Activated gamma-delta T cell (primary cell): ENCODE measurements at regions not wholly inside any gene's neighbourhood (a gene's known extent, or its start where the extent isn't known, plus 50 kb on each side); places are given as distances from the start of the nearest gene placed in this dataset.

ENCODE experiments used
- DNase-seq: peaks from one replicate; lab custom pipeline; 2025; lab: John Stamatoyannopoulos, UW

DNA sequence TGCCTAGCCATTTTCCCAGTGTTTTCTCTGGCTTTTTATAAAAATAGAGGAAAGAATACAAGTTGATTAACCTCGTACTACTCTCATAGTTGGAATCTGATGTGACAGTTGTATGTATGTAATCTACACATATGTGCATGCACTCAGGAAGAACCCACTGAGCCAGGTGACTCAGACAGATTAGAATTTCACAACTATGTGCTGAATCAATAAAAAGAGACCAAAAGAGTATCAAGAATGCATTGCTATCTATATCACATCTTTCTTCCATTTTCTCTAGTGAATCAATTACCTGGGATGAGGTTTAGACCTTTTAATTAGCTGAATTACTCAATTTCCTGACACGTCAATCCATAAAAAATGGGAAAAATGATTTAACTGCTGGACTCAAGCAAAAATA, 319.3 kb upstream of the ATP10A start:
- no peak for DNase-seq

DNA sequence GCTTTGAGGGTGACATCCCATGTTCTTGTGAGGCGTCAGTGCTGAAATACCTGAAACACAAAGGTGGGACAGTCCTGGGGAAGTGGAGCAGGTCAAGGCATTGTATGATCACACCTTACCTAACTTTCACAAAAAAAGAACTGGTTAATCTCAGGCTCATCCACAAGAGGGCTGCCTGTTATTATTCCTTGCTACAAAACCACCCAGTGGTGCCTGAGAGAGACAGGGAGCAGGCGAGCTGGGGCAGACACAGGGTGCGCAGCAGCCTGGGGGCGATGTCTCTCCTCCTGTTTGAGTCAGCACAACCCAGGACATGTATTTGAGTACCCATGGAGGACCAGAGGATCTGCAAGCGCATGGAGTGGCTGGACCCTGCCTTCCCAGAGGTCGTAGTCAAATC, 316.8 kb upstream of the ATP10A start:
- no peak for DNase-seq

DNA sequence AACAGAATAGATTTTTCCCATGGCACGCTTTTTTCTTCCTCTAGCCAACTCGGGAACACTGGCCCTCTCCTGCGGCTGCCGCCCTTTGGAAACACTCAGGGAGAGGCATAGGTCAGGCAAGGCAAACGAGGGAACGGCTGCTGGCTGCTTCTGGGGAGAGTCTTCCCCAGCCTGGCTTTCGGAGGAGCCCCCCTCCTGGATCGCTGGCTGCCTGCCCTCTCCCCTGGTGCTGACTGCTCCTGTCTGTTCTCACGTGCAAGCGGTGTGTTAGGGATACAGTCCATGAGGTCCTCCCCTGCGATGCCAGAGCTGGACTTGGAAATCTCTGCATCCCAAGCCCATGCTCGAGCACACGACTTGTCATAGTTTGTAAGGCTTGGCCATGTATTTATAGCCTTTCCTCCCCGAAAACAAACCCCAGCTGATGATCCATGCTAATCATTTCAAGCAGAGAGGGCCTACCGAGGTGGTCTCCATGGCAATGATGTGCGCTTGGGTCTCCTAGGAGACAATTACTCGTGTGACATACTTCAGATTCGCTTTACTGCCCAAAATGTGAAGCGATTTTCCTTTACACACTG, 315.6 kb upstream of the ATP10A start:
- DNase-seq = no peak

DNA sequence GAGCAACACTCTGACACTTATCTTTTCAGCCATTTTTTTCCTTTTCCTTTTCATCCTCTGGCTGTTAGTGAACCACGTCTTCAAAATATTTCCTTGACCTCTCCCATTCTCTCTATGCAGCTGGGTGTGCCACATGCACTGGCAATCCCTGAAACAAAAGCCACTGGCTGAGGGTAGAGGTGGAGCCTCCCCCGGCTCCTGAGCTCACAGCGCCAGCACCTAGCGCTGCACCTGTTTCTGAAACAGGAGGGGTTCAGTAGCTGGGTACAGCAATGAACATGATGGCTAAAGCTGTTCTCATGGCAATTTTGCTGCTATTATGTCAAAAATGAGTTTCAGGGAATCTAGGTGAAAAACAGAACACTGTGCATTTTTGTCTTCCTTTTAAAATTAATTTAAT, 314.7 kb upstream of the ATP10A start:
- DNase-seq = no peak

DNA sequence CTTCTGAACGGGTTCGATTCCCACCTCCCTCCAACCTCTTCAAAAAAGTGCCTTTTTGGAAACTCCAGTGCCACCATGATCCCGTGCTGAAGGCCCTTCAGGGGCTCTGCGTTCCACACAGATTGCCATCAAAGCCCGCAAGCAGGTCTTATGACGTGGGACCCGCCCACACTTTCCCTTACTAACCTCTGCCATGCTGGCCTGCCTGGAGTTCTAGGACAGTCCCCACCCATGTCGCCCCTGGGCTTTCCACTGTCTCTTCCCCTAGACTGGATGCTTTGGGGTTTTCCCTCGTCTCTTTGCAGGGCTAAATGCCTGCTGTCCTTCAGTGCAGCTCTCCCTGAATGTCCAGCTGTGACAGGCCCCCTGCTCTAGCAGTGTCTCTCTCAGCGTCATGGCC, 313.7 kb upstream of the ATP10A start:
- no peak for DNase-seq

DNA sequence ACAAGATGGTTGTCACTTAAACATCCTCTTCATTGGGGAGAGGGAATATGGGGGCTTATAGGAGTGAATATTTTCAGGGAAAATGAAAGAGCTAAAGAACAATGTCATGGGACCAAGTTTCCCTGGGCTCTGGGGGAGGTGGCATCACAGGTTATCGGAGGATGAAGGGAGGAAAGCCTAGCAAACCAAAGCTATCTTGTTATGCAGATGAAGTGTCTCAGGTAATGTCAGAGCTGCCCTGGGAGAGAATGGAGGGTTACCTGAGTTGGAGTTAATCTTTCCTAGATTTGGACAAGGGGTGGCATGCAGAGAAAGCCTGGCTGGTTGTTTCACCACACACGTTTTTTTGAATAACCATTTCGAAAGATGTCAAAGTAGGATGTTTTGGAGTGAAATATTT, 308.1 kb upstream of the ATP10A start:
- DNase-seq = no peak

DNA sequence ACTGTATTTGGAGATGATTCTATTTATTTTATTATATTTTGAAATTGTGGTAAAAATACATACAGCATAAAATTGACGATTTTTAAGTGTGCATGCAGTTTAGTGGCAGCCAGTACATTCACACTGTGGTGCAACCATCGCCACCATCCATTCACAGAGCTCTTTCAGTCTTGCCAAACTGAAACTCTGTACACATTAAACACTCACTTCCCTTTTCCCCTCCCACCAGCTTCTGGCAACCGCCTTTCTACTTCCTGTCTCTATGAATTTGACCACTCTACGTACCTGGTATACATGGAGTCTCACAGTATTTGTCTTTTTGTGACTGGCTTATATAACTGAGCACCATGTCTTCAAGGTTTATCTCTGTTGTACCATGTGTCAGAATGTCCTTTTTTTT, 303.3 kb upstream of the ATP10A start:
- DNase-seq = no peak

DNA sequence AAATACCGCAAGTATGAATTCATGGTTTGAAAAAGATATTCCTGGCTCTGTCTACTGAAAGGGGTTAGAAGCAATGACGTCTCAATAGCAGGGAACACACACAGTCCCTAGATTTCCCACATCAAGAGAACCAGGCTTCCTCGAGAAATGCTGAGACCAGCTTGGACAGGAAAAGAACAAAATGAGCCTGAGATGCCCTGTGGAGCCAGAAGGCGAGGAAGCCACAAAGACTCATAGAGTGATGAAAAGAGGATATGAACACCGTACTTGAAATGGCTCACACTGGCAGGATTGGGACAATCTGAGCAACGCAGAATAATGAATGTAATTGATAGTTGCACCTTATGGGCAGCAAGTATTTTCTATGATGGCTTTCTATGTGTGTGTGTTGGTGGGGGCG, 302.4 kb upstream of the ATP10A start:
- DNase-seq = no peak

DNA sequence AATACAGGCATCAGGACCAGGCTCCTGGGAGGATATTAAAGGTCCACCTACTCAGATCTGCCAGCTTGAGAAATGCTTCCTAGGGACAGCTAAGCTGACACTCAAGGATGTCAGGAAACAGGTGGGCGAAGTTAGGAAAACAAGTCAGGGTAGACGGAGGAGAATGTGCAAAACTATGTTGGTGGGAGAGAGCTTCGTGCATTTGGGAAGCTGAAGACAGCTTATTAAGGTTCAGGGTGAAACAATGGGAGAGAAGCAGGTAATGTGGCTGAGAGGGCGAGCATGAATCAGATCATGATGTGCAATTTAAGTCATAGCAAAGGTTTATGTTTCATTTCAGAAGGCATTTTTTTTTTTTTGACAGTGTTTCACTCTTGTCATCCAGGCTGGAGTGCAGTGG, 297.2 kb upstream of the ATP10A start:
- no peak for DNase-seq

DNA sequence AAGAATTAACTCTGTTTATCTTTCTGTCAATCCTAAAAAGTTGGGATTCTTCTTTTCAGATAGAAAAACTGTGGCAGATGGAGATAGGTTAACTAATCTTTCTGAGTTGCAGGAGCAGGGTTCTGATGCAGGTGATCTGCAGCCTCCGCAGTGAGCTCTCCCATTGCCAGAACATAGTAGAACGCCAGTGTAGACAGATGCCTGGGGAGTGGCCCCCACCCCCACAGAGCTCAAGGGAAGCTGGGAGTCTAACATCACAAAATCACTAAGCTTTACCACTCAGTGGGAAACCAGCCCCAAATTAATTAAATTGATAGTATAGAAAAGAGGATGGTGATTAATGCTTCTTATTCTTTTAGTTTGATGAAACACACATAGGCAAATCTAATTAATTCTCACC, 295.0 kb upstream of the ATP10A start:
- DNase-seq = no peak

DNA sequence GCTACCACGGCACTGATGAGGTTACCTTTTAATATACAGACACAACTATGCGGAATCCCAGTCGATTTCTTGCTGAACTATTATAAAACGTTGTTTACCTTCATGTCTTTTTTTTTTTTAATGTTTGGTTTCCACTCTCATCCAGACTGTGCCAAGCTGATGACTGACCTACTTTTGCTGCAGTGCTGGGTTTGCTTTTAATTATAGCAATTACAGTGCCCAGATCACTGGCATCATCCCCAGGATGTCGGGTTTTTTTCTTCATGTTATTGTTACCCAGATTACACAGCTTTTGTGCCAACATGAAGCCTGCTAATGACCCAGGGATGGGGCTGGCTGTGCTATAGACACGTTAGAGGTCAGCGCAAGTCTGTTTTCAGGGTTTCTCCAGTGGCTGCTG, 294.0 kb upstream of the ATP10A start:
- DNase-seq = no peak

DNA sequence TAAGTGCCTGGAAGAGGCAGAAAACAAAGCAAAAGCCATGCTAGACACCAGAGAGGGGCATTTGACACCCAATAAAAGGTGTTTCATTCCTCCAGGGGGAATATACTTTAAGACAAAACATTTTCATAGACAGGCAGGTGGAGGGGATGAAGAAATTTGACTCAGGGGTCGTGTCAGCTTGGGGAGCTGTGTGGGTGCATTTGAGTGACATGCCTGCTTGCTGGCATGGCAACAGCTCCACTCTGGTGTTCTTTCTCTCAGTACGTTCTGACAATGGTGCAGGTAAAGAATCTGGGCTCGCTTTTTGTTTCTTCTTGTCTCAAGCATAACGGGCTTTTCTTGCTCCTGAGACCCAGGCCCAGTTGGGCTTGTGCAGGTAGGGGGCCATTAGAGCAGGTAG, 292.9 kb upstream of the ATP10A start:
- no peak for DNase-seq

DNA sequence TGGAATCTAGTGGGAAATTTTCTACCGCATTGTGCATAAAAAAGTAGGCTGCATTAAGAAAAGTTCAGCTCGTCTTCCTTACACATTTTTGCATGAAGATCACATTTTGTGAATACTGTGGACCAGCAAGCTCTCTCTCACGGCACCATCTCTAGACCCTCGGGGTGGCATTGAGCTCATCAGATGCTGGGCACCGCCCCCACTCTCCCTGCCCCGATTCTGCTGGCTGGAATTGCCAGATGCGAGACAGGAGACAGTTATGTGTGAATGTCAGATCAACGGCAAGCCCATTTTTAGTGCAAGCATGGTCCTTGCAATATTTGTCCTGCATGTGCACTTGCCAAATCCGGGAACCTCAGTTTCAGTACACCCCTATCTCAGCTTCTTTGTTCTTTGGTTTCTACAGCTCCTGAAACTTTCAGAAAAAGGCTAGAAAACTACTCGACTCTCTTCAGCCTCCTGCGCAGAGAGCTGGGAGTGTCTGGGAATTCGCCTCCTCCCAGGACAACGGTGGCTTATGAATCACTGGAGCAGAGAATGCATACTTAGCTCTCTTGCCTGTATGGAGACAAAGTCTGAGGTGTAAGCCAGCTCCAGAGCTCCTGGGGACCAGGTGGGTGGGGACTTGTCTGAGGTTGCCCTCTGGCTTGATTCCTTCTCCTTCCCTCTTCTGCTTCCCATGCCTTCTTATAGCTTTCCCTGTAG, 285.2 kb upstream of the ATP10A start:
- DNase-seq = no peak

DNA sequence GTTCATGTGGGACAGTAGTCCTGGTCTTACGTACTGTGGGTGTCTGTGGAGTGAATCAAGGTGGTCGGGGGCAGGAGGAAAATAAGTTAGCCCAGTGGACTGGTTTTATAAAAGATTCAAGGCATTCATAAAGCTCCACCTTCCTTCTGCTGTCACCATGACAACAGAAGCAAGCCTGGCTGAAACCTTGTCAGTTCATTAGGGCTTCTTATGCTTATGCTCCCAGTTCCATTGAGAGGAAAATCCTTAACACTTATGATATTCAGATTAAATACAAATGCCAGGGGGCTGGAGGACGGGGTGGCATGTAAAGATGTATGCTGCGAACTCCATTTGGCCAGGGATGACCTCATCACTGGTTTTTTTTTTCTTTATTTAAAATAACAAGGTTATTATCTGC, 283.1 kb upstream of the ATP10A start:
- DNase-seq = no peak

DNA sequence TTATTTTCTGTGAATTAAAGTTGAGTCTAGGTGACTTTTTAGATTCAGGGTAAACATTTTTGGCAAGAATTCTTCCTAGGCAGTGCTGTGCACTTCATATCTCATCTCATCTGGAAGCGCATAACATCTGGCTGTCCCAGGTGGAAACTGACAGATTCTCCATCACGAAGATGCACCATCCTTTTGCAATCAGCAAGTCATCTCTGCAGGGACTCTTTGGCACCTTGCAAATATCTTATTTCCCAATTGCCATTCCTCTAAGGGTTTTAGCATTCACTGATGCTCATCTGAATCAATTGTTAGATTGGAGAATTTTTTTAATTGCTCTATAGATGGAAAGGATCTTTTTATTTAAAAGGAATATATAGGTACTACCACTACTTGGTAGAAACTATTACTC, 282.7 kb upstream of the ATP10A start:
- no peak for DNase-seq

DNA sequence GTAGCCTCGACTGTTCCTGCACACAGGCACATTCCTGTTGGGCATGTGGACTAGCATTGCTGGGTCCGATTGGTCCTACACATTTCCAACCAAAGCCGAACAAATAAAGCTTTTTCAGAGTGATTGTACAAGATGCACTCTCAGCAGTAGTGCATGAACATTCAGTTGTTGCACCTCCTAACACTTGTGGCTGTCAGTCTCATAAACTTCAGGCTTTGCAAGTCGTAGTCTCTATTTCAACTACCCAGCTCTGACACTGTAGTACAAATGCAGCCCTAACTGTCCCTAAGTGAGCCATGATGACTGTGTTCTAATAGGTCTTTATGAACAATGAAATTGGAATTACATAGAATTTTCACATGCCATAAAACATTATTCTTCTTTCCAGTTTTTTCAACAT, 281.7 kb upstream of the ATP10A start:
- DNase-seq = no peak

DNA sequence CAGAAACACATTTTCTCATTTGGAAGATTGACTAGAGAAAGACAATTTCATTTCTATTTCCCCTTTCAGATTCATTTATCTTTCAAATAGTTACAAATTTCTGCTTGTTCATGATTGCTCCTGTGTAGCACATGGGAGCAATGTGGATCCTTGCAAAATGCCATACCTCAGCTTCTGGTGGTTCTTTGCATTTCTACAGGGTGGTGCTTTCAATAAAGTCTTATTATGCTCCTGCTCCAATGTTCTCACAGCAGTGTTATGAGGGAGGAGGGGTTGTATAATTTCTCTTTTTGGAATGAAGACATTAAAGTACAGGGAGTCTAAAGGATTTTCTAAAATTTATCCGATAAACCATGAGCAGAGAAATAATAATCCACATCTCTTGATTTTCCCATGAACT, 280.1 kb upstream of the ATP10A start:
- DNase-seq = no peak

DNA sequence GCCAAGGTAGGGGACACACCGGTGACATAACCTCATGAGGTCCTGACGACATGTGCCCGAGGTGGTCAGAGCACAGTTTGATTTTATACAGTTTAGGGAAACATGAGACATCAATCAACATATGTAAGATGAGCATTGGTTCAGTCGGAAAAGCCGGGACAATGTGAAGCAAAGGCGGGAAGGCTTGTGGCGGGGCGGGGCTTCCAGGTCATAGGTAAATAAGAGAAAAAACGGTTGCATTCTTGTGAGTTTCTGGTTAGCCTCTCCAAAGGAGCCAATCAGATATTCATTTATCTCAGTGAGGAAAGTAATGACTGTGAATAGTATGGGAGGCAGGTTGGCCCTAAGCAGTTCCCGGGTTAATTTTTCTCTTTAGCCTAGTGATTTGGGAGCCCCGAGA, 271.7 kb upstream of the ATP10A start:
- DNase-seq = no peak

DNA sequence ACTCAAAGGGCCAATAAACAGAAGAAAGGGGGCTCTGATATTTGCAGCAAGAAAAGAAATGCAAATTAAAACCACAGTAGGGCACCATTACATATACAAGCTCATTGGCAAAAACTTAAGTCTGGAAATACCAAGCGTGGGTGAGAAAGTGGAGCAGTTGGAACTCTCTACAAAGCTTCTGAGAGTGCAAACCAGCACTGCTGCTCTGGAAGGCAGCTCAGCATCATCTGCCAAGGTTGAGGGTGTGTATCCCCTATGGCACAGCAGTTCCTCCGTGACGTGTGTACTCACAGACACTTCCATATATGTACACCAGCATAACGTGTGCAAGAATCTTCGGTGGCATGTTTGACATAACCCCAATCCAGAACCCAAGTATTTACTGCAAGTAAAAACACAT, 271.0 kb upstream of the ATP10A start:
- no peak for DNase-seq

DNA sequence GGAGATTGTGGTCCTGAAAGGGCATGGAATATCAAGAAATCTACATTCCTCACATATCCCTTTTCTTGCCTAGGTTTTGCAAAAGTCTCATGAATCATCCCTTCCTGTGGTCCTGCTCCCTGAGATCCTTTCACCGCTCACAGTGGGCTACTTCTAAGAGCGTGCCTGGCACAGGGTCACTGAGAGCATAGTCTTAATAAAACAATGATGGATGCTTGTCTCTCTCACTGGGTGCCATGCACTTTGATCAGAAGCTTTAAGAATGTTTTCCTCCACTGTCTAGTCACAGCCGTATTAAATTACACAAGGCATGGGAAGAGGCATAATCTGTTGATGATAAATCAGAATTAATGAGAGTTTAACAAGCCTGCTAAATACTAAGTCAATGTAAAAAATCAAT, 269.7 kb upstream of the ATP10A start:
- DNase-seq = no peak

DNA sequence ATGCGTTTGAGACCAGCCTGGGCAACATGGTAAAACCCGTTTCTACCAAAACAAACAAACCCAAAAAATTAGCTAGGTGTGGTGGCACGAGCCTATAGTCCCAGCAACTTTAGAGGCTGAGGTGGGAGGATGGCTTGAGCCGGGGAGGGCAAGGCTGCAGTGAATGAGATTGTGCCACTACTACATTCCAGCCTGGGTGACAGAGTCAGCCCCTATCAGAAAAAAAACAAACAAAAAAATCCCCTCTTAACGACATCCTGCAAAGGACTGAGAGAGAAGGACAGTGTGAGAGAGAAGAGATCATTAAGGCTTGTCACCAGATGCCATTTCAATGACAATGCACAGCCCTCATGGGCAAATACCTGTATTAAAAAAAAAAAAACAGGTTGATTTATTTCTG, 266.7 kb upstream of the ATP10A start:
- no peak for DNase-seq

DNA sequence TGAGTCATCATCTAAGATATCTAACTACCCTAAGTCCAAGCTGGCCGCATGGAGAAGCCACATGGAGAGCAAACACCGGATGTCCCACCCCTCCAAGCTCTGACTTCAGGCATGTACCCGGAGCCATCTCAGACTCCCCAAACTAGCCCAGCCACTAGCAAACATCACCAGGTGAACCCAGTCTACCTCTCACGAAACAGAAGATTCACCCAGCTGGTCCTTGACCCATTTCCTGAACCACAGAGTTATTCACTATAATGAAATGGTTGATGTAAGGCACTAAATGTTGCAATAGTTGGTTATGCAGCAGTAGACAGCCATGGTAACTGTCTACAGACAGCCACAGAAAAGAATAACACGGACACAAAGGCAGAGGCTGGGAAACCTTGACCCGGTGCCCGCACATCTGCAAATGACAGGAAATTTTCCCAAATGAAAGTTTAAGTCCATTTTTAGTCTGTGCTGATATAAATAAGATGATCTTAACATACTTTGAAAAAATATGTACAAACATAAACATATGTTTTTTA, 265.5 kb upstream of the ATP10A start:
- no peak for DNase-seq

DNA sequence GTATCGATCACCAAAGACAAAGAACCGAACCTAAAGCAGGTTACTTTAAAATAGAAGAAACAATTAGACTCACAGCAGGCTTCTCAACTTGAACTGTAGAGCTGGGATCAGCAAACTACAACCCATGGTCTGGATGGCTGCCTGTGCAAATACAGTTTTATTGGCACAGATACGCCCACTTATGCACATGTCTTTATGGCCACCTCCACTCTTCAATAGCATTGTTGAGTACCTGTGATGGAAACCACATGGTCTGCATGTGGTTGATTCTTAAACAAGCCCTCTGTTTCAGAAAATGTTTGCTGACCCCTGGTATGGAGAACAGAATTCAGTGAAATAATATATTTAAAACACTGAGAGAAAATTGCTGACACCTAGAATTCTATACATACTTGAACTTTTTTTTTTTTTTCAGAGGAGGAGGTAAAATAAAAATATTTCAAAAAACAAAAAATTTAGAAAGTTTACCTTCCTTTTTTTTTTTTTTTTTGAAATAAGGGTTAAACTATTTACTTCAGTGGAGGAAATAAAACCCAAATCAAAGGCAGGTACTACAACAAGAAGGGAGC, 263.8 kb upstream of the ATP10A start:
- DNase-seq = no peak

DNA sequence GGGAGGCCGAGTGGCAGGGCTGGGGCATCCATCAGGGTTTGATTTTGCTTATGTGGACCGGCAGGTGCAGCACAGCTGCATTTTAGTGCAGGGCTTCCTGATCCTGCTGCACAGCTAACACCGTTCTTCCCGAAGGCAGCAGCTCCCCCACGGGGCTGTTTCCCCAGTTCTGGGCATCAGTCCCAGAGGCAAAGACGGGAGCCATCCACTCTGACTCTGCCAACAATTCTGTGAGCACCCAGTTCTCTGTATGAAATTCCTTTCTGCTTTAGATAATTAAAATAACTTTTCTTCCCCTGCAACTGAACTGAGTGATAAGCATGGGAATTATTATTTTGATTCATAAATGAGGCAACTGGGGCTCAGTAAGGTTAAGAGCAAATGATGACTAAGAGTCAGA, 262.9 kb upstream of the ATP10A start:
- DNase-seq = no peak
